Activated T-cell treated with anti-CD3 and anti-CD28 coated beads for 24 hours (primary cell): ENCODE measurements at regions not wholly inside any gene's neighbourhood (a gene's known extent, or its start where the extent isn't known, plus 50 kb on each side); places are given as distances from the start of the nearest gene placed in this dataset.
"Not testable (repeated sequence)": the region's sequence is repeated elsewhere in the genome, so short reads cannot be mapped to it uniquely, and the experiment has no call there.

Source experiments
- DNase-seq: peaks from one replicate; pipeline ENCODE4 v3.0.0-alpha.2; 2020; ENCODE audit warnings: low read depth

- DNase-seq: no peak
Observed at GRCh38 chr17:30584810-30585209, 107.6 kb downstream of the GOSR1 start.

GRCh38 chr17:30580916-30581315 lies 103.7 kb downstream of the GOSR1 start:
- DNase-seq: no peak

GRCh38 chr17:30579610-30580315 lies 102.6 kb downstream of the GOSR1 start:
- DNase-seq: no peak

- not testable (repeated sequence) for DNase-seq
Observed at GRCh38 chr17:30578015-30578717, 101.0 kb downstream of the GOSR1 start.
